ENCODE measurements at regions not wholly inside any gene's neighbourhood (a gene's known extent, or its start where the extent isn't known, plus 50 kb on each side); places are given as distances from the start of the nearest gene placed in this dataset.
"Not testable (repeated sequence)": the region's sequence is repeated elsewhere in the genome, so short reads cannot be mapped to it uniquely, and the experiment has no call there.

GRCh38 chr7:43042302-43042701 is 70.1 kb upstream of the HECW1 start:
- no peaks in the 10 kb centered on the region for H3K9me3 Mint-ChIP-seq
- no peak for TF ChIP-seq CTCF (IDR thresholded peaks at IDR 0.05)
- DNase-seq, result no peak
- H3K36me3 Mint-ChIP-seq (ENCODE audit: low read depth), result no peaks in the 10 kb centered on the region
- H3K27me3 Mint-ChIP-seq (ENCODE audit: low read depth, poor library complexity), result peaks cover 6% of the 10 kb centered on the region
- H3K27ac Mint-ChIP-seq, result no peak overlapping the region
- H3K4me3 Mint-ChIP-seq, result no peak overlapping the region
- peaks cover 40% of the 10 kb centered on the region for H3K4me1 Mint-ChIP-seq

- H3K4me3 Mint-ChIP-seq, result no peak overlapping the region
- H3K4me1 Mint-ChIP-seq, result peaks cover 40% of the 10 kb centered on the region
- TF ChIP-seq CTCF (IDR thresholded peaks at IDR 0.05), result no peak
- peaks cover 6% of the 10 kb centered on the region for H3K27me3 Mint-ChIP-seq (ENCODE audit: low read depth, poor library complexity)
- no peak overlapping the region for H3K27ac Mint-ChIP-seq
- peaks cover 5% of the 10 kb centered on the region for H3K36me3 Mint-ChIP-seq (ENCODE audit: low read depth)
- no peak for DNase-seq
- H3K9me3 Mint-ChIP-seq, result peaks cover 20% of the 10 kb centered on the region
Observed at GRCh38 chr7:43044511-43044910, 67.9 kb upstream of the HECW1 start.

- no peaks in the 10 kb centered on the region for H3K27me3 Mint-ChIP-seq (ENCODE audit: low read depth, poor library complexity)
- H3K27ac Mint-ChIP-seq, result no peak overlapping the region
- no peak for DNase-seq
Observed at GRCh38 chr7:43054052-43054722, 58.3 kb upstream of the HECW1 start.

GRCh38 chr7:43057141-43057540 is 55.3 kb upstream of the HECW1 start:
- H3K27me3 Mint-ChIP-seq (ENCODE audit: low read depth, poor library complexity), result no peaks in the 10 kb centered on the region
- H3K36me3 Mint-ChIP-seq (ENCODE audit: low read depth), result peaks cover 5% of the 10 kb centered on the region
- H3K4me1 Mint-ChIP-seq, result peaks cover 4% of the 10 kb centered on the region
- TF ChIP-seq CTCF (IDR thresholded peaks at IDR 0.05), result no peak
- H3K27ac Mint-ChIP-seq, result no peak overlapping the region
- H3K9me3 Mint-ChIP-seq, result peaks cover 25% of the 10 kb centered on the region
- no peak overlapping the region for H3K4me3 Mint-ChIP-seq
- DNase-seq, result no peak

More at GRCh38 chr7:43054052-43054722, 58.3 kb upstream of the HECW1 start:
- Mint-ChIP-seq H3K9me3 (peaks cover 36% of the 10 kb centered on the region), H3K36me3 (ENCODE audit: low read depth) (peaks cover 10% of the 10 kb centered on the region), H3K4me1 (peaks cover 3% of the 10 kb centered on the region), H3K4me3 (no peak overlapping the region)
- TF ChIP-seq CTCF (IDR thresholded peaks at IDR 0.05), result no peak

GRCh38 chr7:43058271-43059066 is 54.0 kb upstream of the HECW1 start:
- Mint-ChIP-seq H3K27ac (no peak overlapping the region), H3K4me3 (no peak overlapping the region), H3K36me3 (ENCODE audit: low read depth) (peaks cover 5% of the 10 kb centered on the region), H3K4me1 (peaks cover 4% of the 10 kb centered on the region), H3K9me3 (peaks cover 25% of the 10 kb centered on the region), H3K27me3 (ENCODE audit: low read depth, poor library complexity) (no peaks in the 10 kb centered on the region)
- DNase-seq, result no peak
- no peak for TF ChIP-seq CTCF (IDR thresholded peaks at IDR 0.05)

- H3K36me3 Mint-ChIP-seq (ENCODE audit: low read depth); H3K27me3 Mint-ChIP-seq (ENCODE audit: low read depth, poor library complexity); H3K27ac Mint-ChIP-seq; DNase-seq; H3K4me1 Mint-ChIP-seq: not testable (repeated sequence)
- Mint-ChIP-seq H3K9me3 (peaks cover 25% of the 10 kb centered on the region), H3K4me3 (peak overlapping the region; percentile 62)
Observed at GRCh38 chr7:43059067-43059600, 53.3 kb upstream of the HECW1 start.

Measured in nephron progenitor cell (in vitro differentiated cells).